HG03521 (cell line): ENCODE measurements at regions not wholly inside any gene's neighbourhood (a gene's known extent, or its start where the extent isn't known, plus 50 kb on each side); places are given as distances from the start of the nearest gene placed in this dataset.
A peak's percentile ranks its signal among the peaks of the same experiment; 100 is the strongest.

Experiments
- ATAC-seq: cut with Tn5 transposase; IDR thresholded peaks from one replicate; pipeline ENCODE4 v1.9.1; 2021; ENCODE audit warnings: mild to moderate bottlenecking, moderate library complexity; ENCODE audit not compliant: unreplicated experiment

DNA sequence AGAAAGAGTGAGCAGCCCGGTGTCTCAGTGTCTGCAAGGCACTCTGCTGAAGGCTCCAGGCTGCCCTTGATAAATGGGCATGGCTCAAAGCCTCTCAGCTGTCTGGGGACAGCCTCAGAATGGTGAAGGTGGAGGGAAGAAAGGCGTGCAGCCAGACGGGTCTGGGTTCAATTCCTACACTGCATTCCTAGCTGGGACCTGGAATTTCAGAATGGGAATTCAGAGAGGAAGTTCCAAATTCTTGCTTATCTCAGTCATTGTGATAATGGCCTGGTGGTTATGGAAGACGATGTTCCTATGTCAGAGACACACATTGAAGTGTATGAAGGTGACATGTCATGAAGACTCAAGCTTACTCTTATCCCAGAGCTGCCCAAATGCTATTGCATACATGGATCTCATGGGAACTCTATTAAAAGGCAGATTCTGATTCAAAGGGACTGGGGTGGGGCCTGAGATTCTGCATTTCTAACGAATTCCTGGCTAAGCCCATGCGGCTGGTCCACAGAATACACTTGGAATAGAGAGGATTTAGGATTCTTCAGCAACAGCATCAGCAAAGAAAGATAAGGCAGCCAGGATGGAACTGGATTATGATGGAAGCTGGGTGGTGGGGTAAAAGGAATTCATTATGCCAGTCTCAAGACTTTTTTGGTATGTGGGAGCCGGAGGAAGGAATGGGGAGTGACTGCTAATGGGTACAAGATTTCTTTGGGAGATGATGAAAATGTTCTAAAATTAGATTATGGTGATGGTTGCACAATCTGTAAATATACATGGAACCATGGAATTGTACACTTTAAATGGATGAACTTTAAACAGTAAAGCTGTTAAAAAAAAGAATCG, 82.6 kb upstream of the ZMIZ1 start:
- ATAC-seq: no peak

- ATAC-seq: peak; percentile 56
Observed at GRCh38 chr10:78991187-78991586, 77.6 kb upstream of the ZMIZ1 start.

DNA sequence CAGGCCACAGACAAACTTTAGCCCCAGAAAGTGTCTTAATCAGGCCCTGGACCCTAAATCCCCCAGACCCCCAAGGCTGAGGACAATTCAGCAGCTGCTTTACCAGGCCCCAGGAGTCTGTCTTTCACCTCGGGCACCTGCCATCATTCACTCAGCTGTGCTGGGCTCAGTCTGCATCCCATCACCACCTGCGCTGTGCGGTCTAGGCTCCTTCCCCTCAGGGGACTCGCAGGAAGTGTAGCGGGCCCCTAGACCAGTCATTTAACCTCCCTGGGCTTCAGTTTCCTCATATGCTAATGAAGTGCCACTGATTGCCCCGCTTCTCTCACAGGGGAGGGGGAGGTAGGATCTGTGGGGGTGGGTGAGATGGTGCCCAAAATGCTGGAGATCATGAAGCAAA, 76.4 kb upstream of the ZMIZ1 start:
- no peak for ATAC-seq

- ATAC-seq: no peak
Observed at GRCh38 chr10:78993261-78993945, 75.4 kb upstream of the ZMIZ1 start.

DNA sequence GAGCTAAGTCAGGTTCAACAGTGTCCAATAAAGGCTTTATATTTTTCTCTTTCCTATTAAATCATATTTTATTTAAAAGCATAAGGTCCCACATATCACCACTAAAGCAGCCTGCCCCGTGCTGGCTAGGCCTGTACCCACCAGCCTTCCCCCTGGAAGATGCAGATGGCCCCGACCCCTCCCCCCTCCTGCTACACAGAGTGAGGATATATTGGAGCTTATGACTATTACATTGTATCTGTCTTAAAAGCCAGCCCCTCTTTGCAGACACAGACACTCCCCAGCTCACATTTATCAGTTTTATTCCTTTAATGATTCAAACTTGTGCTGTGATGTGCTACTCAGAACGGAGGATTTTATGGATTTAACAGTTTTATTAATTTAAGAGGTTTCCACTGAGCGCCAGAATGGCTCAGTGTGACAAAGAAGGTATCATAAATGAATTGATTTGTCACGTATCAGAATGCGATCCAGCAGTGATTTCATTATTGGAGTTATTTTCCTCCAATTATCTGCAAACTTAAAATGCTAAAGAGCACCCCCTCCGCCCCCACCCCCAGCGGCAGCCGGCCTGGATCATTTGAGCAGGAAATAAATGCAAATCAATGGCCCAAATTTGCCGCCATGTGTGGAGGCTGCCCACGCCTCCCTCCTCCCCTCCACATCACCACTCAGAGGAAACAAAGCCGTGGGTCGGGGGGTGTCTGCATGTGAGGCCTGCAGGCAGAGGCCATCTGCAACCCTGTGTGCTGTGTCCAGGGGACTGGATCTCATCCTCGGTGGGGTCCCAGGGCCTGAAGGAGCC, 72.6 kb upstream of the ZMIZ1 start:
- no peak for ATAC-seq

- ATAC-seq: no peak
Observed at GRCh38 chr10:78996792-78997129, 72.0 kb upstream of the ZMIZ1 start.

DNA sequence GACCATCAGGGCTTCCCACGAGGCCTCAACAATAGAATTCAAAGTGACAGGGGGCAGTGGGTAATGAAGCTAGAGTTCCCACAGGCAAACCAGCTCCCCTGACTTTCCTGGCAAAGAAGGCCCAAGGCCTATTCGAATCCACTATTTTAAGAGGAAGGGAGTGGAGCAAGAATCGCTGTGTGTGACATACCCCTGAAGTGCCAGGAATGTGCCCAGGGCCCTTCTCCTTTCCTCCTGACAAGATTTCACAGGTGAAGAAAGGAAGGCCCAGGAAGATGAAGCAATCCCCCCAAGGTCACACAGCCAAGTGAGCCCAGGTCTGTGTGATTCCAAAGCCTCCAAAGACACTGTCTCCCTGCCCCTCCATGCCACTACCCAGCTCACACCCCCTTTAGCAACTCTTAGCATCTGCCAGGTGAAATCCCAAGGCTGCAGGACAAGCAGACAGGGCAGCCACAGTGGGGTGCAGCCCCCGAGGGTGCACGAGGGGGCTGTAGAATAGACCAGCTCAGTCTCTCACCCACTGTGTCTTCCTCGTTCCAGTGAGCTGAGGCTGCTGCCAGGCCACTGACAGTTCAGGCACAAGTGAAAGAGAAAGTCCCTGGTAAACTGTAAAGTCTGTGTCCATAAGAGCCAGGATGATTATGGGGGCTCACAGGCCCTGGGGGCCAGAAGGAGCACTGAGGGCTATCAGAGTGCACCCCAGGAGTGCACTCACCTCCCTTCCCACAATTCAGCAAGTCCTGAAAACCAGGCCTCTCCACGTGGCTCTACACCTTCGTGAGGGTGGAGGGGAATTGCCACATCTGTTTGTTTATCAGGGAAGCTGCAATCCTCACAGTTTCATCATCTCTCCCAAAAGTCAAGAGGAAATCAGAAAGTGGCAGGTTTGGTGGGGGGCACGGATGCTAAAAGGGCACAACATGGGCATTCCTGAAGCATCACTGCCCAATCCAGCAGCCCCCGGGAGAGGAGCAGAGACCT, 70.8 kb upstream of the ZMIZ1 start:
- ATAC-seq: no peak

DNA sequence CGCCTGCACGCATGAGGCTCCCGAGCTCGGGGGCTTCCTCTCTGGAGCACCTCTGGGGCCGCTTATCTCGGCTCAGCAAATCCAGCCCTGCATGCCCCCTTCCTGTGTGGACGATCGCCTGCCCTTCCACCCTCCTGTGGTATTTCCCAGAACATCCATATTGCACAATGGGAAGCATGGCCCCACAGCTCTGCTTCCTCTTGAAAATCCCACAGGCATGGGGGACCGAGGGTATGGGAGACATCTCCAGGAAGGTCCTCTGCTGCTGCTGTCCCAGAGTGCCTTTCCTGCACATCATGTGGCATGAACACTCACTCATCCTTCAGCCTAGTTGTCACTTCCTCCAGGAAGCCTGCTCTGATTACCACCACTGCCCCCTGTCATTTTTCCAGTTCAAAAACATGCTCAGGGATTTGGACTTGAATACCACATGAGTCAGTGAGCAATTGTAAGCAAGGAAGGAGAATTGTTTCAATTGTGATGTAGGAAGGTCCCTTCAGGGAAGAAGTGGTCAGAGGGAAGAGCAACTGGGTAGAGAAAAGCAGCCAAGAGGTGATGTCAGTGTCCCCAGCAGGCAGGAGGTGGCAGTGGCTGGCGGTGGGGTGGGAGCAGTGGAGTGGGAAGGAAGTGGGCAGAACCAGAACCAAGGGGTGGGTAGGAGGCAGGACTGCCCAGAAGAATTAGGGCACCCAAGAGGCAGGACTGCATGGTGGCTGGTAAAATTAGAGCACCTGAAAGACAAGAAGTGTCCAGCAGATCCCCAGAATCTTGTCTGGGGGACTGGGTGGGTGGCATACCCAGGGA, 67.5 kb upstream of the ZMIZ1 start:
- ATAC-seq: no peak

DNA sequence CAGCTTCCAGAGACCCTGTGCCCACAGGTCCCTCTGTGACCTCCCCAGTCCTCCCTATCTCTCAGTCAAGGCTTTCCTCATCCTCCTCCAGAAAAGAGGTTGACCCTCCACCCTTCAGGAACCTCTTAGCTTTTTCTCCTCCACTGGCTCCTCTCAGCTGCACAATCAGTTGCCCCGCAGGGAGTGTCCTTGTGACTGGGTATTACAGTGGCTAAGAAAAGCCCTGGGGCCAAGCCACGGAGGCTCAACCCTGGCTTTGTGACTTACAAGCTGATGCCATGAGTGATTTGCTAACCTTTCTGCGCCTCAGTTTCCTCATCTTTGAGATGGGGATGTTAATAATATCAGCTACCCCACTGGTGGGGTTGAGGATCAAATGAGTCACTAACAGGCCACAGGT, 66.4 kb upstream of the ZMIZ1 start:
- ATAC-seq: no peak

DNA sequence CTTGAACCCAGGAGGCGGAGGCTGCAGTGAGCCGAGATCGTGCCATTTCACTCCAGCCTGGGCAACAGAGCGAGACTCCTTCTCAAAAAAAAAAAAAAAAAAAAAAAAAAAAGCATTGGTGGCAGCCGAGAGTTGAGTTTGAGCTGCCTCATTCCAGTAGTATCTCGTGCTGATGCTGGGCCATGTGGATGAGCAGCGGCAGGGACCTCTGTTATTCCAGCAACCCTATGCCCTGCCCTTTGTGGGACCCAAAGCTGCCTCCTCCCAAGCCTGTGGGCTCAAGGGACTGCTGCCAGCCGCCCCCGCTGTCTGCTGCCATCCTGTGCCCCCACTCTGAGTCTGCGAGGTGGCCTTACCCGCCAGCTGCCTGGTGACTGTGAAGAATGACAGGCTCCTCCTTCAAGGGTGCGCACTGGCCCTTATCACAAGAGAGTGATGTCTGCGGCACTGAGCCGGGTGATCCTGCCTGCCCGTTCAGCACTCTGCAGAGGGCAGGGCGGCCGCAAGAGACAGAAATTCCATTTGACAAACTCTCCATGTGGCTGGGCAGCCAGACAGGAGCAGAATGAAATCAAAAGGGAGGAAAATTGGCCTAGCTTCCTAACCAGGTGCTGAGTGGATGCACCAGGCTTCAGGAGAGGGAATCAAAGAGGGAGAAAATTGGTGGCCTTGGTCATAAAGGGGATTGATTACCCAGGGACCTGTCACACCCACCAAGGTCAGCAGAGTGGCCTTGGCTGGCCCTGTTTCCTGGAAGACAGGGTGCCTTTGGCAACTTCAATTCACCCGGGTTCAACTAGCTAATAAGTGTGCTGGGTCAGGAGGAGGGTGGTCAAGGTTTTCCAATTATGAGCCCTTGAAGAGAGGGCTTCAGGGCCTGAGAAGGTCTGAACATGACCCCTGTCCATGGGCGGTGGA, 65.3 kb upstream of the ZMIZ1 start:
- ATAC-seq: no peak

GRCh38 chr10:79004311-79004710, 64.5 kb upstream of the ZMIZ1 start:
- ATAC-seq: no peak

DNA sequence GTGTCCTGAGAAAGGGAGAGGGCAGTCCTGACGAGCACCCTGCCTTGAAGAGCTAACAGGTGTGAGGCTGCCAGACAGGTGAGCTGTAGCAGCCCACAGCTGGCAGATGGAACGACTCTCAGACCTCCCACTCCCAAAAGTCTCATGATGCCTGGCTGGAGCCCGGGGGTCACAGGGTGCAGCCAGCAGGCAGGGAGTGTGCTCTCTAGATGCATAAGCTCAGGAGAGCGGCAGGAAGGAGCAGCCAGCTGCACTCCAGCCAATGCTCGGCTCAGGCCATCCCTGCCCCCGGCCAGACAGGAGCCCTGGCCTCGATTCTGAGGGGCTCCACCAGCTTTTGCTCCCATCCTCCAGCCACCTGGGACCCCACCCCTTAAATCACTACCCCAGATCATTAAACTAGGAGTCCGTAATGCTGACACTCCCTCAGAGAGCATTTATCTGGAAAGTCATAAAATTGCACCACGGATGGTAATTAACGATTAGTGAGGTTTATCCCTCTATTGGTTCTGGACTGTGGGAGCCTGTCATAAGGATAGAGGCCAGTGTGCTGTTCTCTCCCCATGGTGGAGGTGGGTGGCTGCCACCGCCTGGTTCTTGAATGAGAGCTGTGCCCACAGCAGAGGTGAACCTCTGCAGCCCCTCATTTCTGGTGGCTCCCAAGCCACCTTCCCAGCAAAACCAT, 63.5 kb upstream of the ZMIZ1 start:
- no peak for ATAC-seq

DNA sequence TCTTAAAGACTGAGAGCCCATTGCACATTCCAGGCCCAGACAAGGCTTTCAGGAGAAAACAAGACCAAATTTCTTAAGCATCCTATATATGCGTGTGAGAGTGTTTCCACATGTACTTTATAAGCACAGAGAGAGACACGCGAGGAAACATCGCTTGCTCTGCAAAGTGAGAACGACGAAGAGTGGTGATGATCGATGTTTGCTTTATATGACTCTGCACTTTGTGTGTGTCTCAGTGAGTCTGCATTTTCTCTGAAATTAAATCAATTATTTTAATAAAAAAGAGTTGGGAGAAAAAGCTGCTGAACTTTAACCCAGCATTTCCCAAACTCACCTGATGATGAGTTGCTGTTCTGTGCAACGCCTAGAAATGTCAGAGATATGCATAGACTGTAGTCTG, 61.7 kb upstream of the ZMIZ1 start:
- no peak for ATAC-seq

DNA sequence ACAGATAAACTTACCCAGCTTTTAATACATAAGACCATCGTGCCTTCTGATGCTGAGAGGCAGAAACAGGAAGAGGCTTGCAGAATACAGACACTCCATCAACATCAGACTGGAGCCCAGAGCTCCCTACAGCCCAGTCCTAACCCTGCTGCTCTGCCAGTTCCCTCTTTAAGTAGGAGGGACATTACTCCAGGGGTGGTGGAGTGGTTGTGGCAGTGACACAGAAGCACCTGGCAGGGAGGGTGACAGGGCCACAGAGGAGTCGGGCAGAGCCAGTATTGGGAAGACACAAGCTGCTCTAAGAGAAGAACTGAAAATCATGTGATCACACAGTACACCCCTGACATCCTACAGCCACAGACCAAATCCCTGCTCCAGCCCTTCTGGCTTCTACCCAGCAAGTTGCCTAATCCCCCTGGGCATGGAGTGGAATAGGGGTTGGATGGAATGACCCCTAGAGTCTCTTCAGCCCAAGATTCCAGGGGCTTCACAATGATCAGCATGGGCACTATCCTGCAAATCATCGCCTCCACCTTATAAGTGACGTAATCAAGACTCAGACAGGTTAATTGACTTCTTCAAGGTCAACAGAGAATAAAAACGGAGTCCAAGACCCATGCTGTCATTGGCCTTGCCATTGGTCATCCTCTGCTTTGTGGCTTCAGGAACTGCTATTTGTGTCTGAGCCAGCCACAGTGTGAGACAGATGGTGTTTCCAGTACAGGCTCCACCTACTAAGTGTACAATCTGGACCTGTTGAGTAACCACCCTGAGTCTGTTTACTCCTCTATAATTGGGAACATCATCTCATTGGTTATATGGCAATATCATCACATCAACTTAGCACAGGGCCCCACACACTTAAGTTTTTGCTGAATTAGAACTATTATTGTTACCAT, 61.1 kb upstream of the ZMIZ1 start:
- no peak for ATAC-seq

DNA sequence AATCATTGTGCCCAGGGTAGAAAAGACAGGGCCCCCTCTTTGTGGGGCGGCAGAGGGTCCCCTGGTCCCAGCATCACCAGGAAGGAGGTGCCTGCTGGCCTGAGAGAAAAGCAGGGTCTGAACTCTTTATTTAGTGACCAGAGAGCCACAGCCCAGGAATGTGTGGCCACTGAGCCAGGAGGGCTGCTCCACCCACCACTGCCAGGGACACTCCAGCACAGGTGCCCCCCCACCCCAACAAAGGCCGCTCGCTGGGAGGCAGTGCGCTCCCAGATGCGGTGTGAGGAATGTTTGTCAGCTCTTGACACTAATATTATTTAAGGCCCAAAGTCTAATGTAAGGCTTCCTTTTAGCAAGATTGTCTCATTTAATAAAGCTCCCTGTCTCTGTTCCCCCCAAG, 59.6 kb upstream of the ZMIZ1 start:
- no peak for ATAC-seq

- no peak for ATAC-seq
Observed at GRCh38 chr10:79012567-79012966, 56.2 kb upstream of the ZMIZ1 start.

- ATAC-seq: no peak
Observed at GRCh38 chr10:79013406-79013987, 55.3 kb upstream of the ZMIZ1 start.
